ENCODE measurements at regions not wholly inside any gene's neighbourhood (a gene's known extent, or its start where the extent isn't known, plus 50 kb on each side); places are given as distances from the start of the nearest gene placed in this dataset.

- H3K36me3 ChIP-seq (ENCODE audit: control insufficient read depth in 2 of 2, insufficient read depth in 2 of 2, low read length in 1 of 2), result no peaks in the 10 kb centered on the region
- no peak overlapping the region for H3K9ac ChIP-seq (ENCODE audit: control insufficient read depth, insufficient read depth, low read length)
- H3K79me2 ChIP-seq (ENCODE audit: control insufficient read depth, insufficient read depth, low read length), result no peaks in the 10 kb centered on the region
- intact Hi-C loops (cut with micrococcal nuclease; ENCODE audit: unreplicated experiment) (loop anchor here (10.0 kb wide), 1 partner anchor 141 kb away; no protein-coding TSS in a partner anchor), in situ Hi-C loops (cut with MboI) (no loop called here)
- 56% methylated on average over 3 of the region's 3 CpGs for WGBS (ENCODE audit: insufficient coverage, insufficient replicate concordance, low lambda C conversion rate, missing lambda C conversion rate)
- no peak overlapping the region for H3K4me2 ChIP-seq (ENCODE audit: control insufficient read depth, insufficient read depth)
- no TSS peak for BruUV-seq (replicated peaks)
- ChIA-PET POLR2A (interaction anchor here (0.7 kb wide), 1 partner anchor 222 kb away, joined by 4 read pairs; no protein-coding TSS in a partner anchor), CTCF (interaction anchor here (1.2 kb wide), 1 partner anchor 12 kb away, joined by 3 read pairs; no protein-coding TSS in a partner anchor), RAD21 (ENCODE audit: unreplicated experiment) (interaction anchor here (1.6 kb wide), 1 partner anchor 23 kb away, joined by 9 read pairs; no protein-coding TSS in a partner anchor), SMC1A (ENCODE audit: uncharacterized antibody, unreplicated experiment) (no interaction called here)
- H3K27me3 ChIP-seq (replicated peaks in 1 of 2; ENCODE audit: control insufficient read depth in 2 of 2, insufficient read depth in 2 of 2, low read length in 1 of 2), result no peaks in the 10 kb centered on the region
- ATAC-seq, result no peak
- no peak overlapping the region for H2AFZ ChIP-seq (ENCODE audit: control insufficient read depth, low read depth, low read length)
- no peak overlapping the region for H3K27ac ChIP-seq (ENCODE audit: control insufficient read depth, insufficient read depth)
- H3K4me3 ChIP-seq, result no peak overlapping the region
- H3K4me1 ChIP-seq (ENCODE audit: control insufficient read depth, insufficient read depth, low read length), result peaks cover 3% of the 10 kb centered on the region; the same call in 1 of the 2 replicates
- FAIRE-seq, result no peak
- TF ChIP-seq STAT3 (IDR thresholded peaks at IDR 0.05; ENCODE audit: low read depth, low read length) (no peak), NBN (IDR thresholded peaks at IDR 0.05) (no peak), ZNF622 (IDR thresholded peaks at IDR 0.05) (no peak), FOXK2 (IDR thresholded peaks at IDR 0.05) (no peak), YY1 (IDR thresholded peaks at IDR 0.05; ENCODE audit: low read depth, low read length) (no peak), MEF2B (IDR thresholded peaks at IDR 0.05; ENCODE audit: partially characterized antibody, poor library complexity, severe bottlenecking) (no peak), KDM1A (IDR thresholded peaks at IDR 0.05; ENCODE audit: borderline replicate concordance) (no peak), ZBTB11 (CRISPR knock-in tag; IDR thresholded peaks at IDR 0.05) (no peak), SUPT20H (IDR thresholded peaks at IDR 0.05; ENCODE audit: borderline replicate concordance, control insufficient read depth, low read depth, low read length) (no peak), CBX3 (IDR thresholded peaks at IDR 0.05; ENCODE audit: borderline replicate concordance, low read depth) (no peak), FOS (IDR thresholded peaks at IDR 0.05; ENCODE audit: borderline replicate concordance, extremely low read depth, insufficient read length) (no peak), SPI1 (IDR thresholded peaks at IDR 0.05; ENCODE audit: borderline replicate concordance, insufficient read depth, low read depth, low read length) (no peak), NFYB (IDR thresholded peaks at IDR 0.05; ENCODE audit: insufficient read depth, low read depth, low read length) (no peak), CREB1 (IDR thresholded peaks at IDR 0.05; ENCODE audit: low read depth) (no peak), SMAD5 (IDR thresholded peaks at IDR 0.05; ENCODE audit: low read depth) (no peak)
- H4K20me1 ChIP-seq (ENCODE audit: control insufficient read depth, insufficient read depth), result no peaks in the 10 kb centered on the region
- no peak for DNase-seq (ENCODE audit: low read depth, low spot score)
- H3K9me3 ChIP-seq (replicated peaks; ENCODE audit: control insufficient read depth, insufficient read depth, low read length), result no peaks in the 10 kb centered on the region; the same call in 2 of the 3 replicates
These were observed 79.2 kb upstream of the TBCA start for GRCh38 chr5:77855369-77855768.
